IMR-90 (cell line): ENCODE measurements at regions not wholly inside any gene's neighbourhood (a gene's known extent, or its start where the extent isn't known, plus 50 kb on each side); places are given as distances from the start of the nearest gene placed in this dataset.

Experiments
- ATAC-seq: fragments of 200-7000 bp; cut with Tn5 transposase; 2 replicates; pipeline ENCODE4 v1.9.1; 2020; ENCODE audit warnings: low read depth, mild to moderate bottlenecking, moderate library complexity
- BruUV-seq: library from RNA; stranded (reverse); fragments of 400-500 nt; replicated peaks from 2 replicates; lab custom pipeline; 2021; lab: Mats Ljungman, UMichigan
- CTCF ChIA-PET: fragments of 300-600 bp; formaldehyde crosslinking; extraction: SDS; loops from one replicate; lab custom pipeline; 2021; ENCODE audit warnings: antibody characterized with exemption; lab: Yijun Ruan, JAX
- POLR2A ChIA-PET: fragments of 300-600 bp; sonication (Branson Sonifier 250); formaldehyde crosslinking; loops from one replicate; lab custom pipeline; 2022; ENCODE audit warnings: antibody characterized with exemption; ENCODE audit not compliant: unreplicated experiment; lab: Charles Lee
- DNase-seq: peaks from one replicate; pipeline ENCODE4 v3.0.0; 2013
- H2AFZ ChIP-seq: replicated peaks from 2 replicates; pipeline ENCODE3; 2013; ENCODE audit warnings: low read length, mild to moderate bottlenecking; ENCODE audit not compliant: poor library complexity
- H2AK5ac ChIP-seq: 2 replicates; pipeline ENCODE4 v1.6.1; 2013; ENCODE audit warnings: low read depth, low read length, inconsistent platforms
- H2AK9ac ChIP-seq: replicated peaks from 2 replicates; pipeline ENCODE3; 2013; ENCODE audit warnings: mild to moderate bottlenecking, low read depth, low read length, moderate library complexity; ENCODE audit not compliant: poor library complexity
- H2BK120ac ChIP-seq: 2 replicates; pipeline ENCODE4 v1.6.1; 2013; ENCODE audit warnings: low read depth, low read length, inconsistent platforms
- H2BK15ac ChIP-seq: 3 replicates; pipeline ENCODE4 v1.6.1; 2013; ENCODE audit warnings: low read depth, low read length, inconsistent platforms
- H2BK20ac ChIP-seq: 2 replicates; pipeline ENCODE4 v1.6.1; 2013; ENCODE audit warnings: low read depth, mild to moderate bottlenecking, inconsistent platforms, low read length, moderate library complexity
- H2BK5ac ChIP-seq: 2 replicates; pipeline ENCODE4 v1.6.1; 2013; ENCODE audit warnings: mild to moderate bottlenecking, low read depth, low read length, inconsistent platforms; ENCODE audit not compliant: poor library complexity, severe bottlenecking
- H3K14ac ChIP-seq: replicated peaks from 2 replicates; pipeline ENCODE4 v1.6.1; 2013; ENCODE audit warnings: low read depth, low read length, inconsistent platforms
- H3K18ac ChIP-seq: 2 replicates; pipeline ENCODE4 v1.6.1; 2013; ENCODE audit warnings: low read depth, low read length, control low read depth
- H3K23ac ChIP-seq: 2 replicates; pipeline ENCODE4 v1.6.1; 2013; ENCODE audit warnings: low read depth, low read length, inconsistent platforms
- H3K27ac ChIP-seq: 2 replicates; pipeline ENCODE4 v1.5.1; 2013; ENCODE audit warnings: mild to moderate bottlenecking, control low read depth, low read length; ENCODE audit not compliant: insufficient read depth
- H3K27me3 ChIP-seq: 2 replicates; pipeline ENCODE4 v1.6.1; 2013; ENCODE audit warnings: low read length; ENCODE audit not compliant: control insufficient read depth, insufficient read depth
- H3K36me3 ChIP-seq: 2 replicates; pipeline ENCODE4 v1.6.1; 2013; ENCODE audit warnings: low read length, mixed read lengths; ENCODE audit not compliant: control insufficient read depth, insufficient read depth
- H3K4ac ChIP-seq: 2 replicates; pipeline ENCODE4 v1.6.1; 2013; ENCODE audit warnings: low read depth, low read length, inconsistent platforms
- H3K4me1 ChIP-seq: 2 replicates; pipeline ENCODE4 v1.6.1; 2013; ENCODE audit warnings: low read length, mixed read lengths; ENCODE audit not compliant: control insufficient read depth, insufficient read depth
- H3K4me2 ChIP-seq: 2 replicates; pipeline ENCODE4 v1.6.1; 2013; ENCODE audit warnings: low read depth, mild to moderate bottlenecking, control low read depth, low read length, moderate library complexity
- H3K4me3 ChIP-seq: 2 replicates; pipeline ENCODE4 v1.5.1; 2013; ENCODE audit warnings: low read depth, mild to moderate bottlenecking, control low read depth, low read length, moderate library complexity; ENCODE audit not compliant: insufficient read depth
- H3K56ac ChIP-seq: 2 replicates; pipeline ENCODE4 v1.6.1; 2013; ENCODE audit warnings: low read length, inconsistent platforms; ENCODE audit not compliant: insufficient read depth; ENCODE audit errors: extremely low read depth
- H3K79me1 ChIP-seq, 2 experiments: 2 replicates each; pipeline ENCODE4 v1.6.1; 2013; ENCODE audit warnings: low read length in 2 of 2, inconsistent platforms in 1 of 2, low read depth in 1 of 2
- H3K9ac ChIP-seq: 2 replicates; pipeline ENCODE4 v1.6.1; 2013; ENCODE audit warnings: low read depth, low read length, control low read depth
- H3K9me1 ChIP-seq: 2 replicates; pipeline ENCODE4 v1.6.1; 2013; ENCODE audit warnings: low read length, inconsistent platforms; ENCODE audit not compliant: insufficient read depth
- H3K9me3 ChIP-seq: 2 replicates; pipeline ENCODE4 v1.6.1; 2013; ENCODE audit warnings: low read length; ENCODE audit not compliant: control insufficient read depth, insufficient read depth
- H4K20me1 ChIP-seq: 2 replicates; pipeline ENCODE4 v1.6.1; 2013; ENCODE audit warnings: low read length, inconsistent platforms; ENCODE audit not compliant: insufficient read depth
- H4K5ac ChIP-seq: 2 replicates; pipeline ENCODE4 v1.6.1; 2013; ENCODE audit warnings: mild to moderate bottlenecking, low read depth, low read length, control low read depth
- H4K8ac ChIP-seq, 2 experiments: 2 replicates each; pipeline ENCODE4 v1.6.1; 2013; ENCODE audit warnings: low read depth in 2 of 2, low read length in 2 of 2, control low read depth in 1 of 2, inconsistent platforms in 1 of 2
- H4K91ac ChIP-seq: 2 replicates; pipeline ENCODE4 v1.6.1; 2013; ENCODE audit warnings: low read depth, low read length, inconsistent platforms; ENCODE audit not compliant: insufficient read depth
- CEBPB ChIP-seq: IDR thresholded peaks from 2 replicates; pipeline ENCODE4 v1.6.1; 2012; ENCODE audit warnings: low read depth, low read length, improper control_type of control experiment
- CHD1 ChIP-seq: IDR thresholded peaks from 2 replicates; pipeline ENCODE4 v1.6.1; 2012; ENCODE audit warnings: low read depth, low read length, improper control_type of control experiment
- CTCF ChIP-seq: conservative IDR thresholded peaks from 2 replicates; pipeline ENCODE4 v1.5.1; 2012; ENCODE audit warnings: mild to moderate bottlenecking, low read depth, low read length, improper control_type of control experiment
- ELK1 ChIP-seq: fragments of 150-350 bp; IDR thresholded peaks from 2 replicates; pipeline ENCODE4 v1.6.1; 2016; ENCODE audit warnings: low read depth, mild to moderate bottlenecking, low read length, moderate library complexity, borderline replicate concordance
- FOS ChIP-seq: fragments of 150-350 bp; IDR thresholded peaks from 2 replicates; pipeline ENCODE4 v1.6.1; 2016; ENCODE audit warnings: low read depth, low read length
- MAFK ChIP-seq: IDR thresholded peaks from 2 replicates; pipeline ENCODE4 v1.6.1; 2012; ENCODE audit warnings: low read depth, low read length, improper control_type of control experiment
- MAZ ChIP-seq: IDR thresholded peaks from 2 replicates; pipeline ENCODE4 v1.6.1; 2012; ENCODE audit warnings: low read depth, mild to moderate bottlenecking, low read length, improper control_type of control experiment, moderate library complexity, borderline replicate concordance
- MXI1 ChIP-seq: IDR thresholded peaks from 2 replicates; pipeline ENCODE4 v1.6.1; 2012; ENCODE audit warnings: low read depth, mild to moderate bottlenecking, low read length, moderate library complexity, borderline replicate concordance
- NFE2L2 ChIP-seq: fragments of 150-350 bp; IDR thresholded peaks from 2 replicates; pipeline ENCODE4 v1.6.1; 2016; ENCODE audit warnings: low read depth, mild to moderate bottlenecking, low read length
- POLR2A ChIP-seq: IDR thresholded peaks from 2 replicates; pipeline ENCODE4 v1.6.1; 2012; ENCODE audit warnings: mild to moderate bottlenecking, low read depth, low read length
- RAD21 ChIP-seq: IDR thresholded peaks from 2 replicates; pipeline ENCODE4 v1.6.1; 2012; ENCODE audit warnings: low read length, improper control_type of control experiment
- RCOR1 ChIP-seq: IDR thresholded peaks from 2 replicates; pipeline ENCODE4 v1.6.1; 2012; ENCODE audit warnings: mild to moderate bottlenecking, low read length, improper control_type of control experiment; ENCODE audit not compliant: insufficient replicate concordance
- RFX5 ChIP-seq: IDR thresholded peaks from 2 replicates; pipeline ENCODE4 v1.8.0; 2012; ENCODE audit warnings: low read depth, mild to moderate bottlenecking, low read length, moderate library complexity
- SMC3 ChIP-seq: fragments of 150-350 bp; IDR thresholded peaks from 2 replicates; pipeline ENCODE4 v1.6.1; 2016; ENCODE audit warnings: low read depth, mild to moderate bottlenecking, antibody characterized with exemption, low read length, moderate library complexity
- USF2 ChIP-seq: fragments of 150-350 bp; IDR thresholded peaks from 2 replicates; pipeline ENCODE4 v1.6.1; 2017; ENCODE audit warnings: mild to moderate bottlenecking, antibody characterized with exemption, low read length, low read depth
- WGBS, 2 experiments: methylation state at CpG; one replicate each; pipeline versions ENCODE4 v1.1.5 to v1.1.7; 2013; ENCODE audit warnings: missing lambda C conversion rate in 2 of 2; ENCODE audit not compliant: insufficient read length in 1 of 2; ENCODE audit errors: extremely low coverage in 2 of 2; 5-methylcytosine and 5-hydroxymethylcytosine counted together
- dilution Hi-C: fragments of 300-500 bp; cut with HindIII; formaldehyde crosslinking; loops from one replicate; pipeline ENCODE4 v1.14.3; 2018; ENCODE audit warnings: low sequenced_read_pairs; ENCODE audit not compliant: unreplicated experiment
- in situ Hi-C: fragments of 300-500 bp; cut with MboI; formaldehyde crosslinking; loops from 3 replicates; pipeline ENCODE4 v1.14.3; 2019; ENCODE audit warnings: low sequenced_read_pairs, inconsistent platforms, mixed read lengths
- intact Hi-C: fragments of 100-400 bp; cut with micrococcal nuclease; formaldehyde crosslinking; loops from 2 replicates; pipeline ENCODE4 v1.10.0; 2022

- DNase-seq (no peak), ATAC-seq (no peak)
- Histone ChIP-seq H4K8ac (no peak overlapping the region), H2BK120ac (no peak overlapping the region), H3K14ac (no peak overlapping the region), H3K23ac (no peak overlapping the region), H3K56ac (no peak overlapping the region), H2AK9ac (no peak overlapping the region), H3K36me3 (no peaks in the 10 kb centered on the region), H3K4me2 (no peak overlapping the region), H2AK5ac (no peak overlapping the region), H2BK5ac (no peak overlapping the region), H3K9me3 (no peaks in the 10 kb centered on the region), H3K4me3 (no peak overlapping the region), H4K5ac (no peak overlapping the region), H4K91ac (no peak overlapping the region), H3K4me1 (peaks cover 5% of the 10 kb centered on the region; the same call in 1 of the 2 replicates), H3K79me1 (no peaks in the 10 kb centered on the region), H3K18ac (no peak overlapping the region), H3K9ac (no peak overlapping the region), H3K4ac (no peak overlapping the region; the same call in 1 of the 2 replicates), H2AFZ (no peak overlapping the region), H2BK20ac (no peak overlapping the region), H3K9me1 (no peaks in the 10 kb centered on the region; the same call in 1 of the 2 replicates), H4K20me1 (no peaks in the 10 kb centered on the region), H2BK15ac (no peak overlapping the region), H3K27me3 (peaks cover 2% of the 10 kb centered on the region), H3K27ac (no peak overlapping the region)
- intact Hi-C loops (no loop called here), in situ Hi-C loops (no loop called here), dilution Hi-C loops (no loop called here)
- BruUV-seq: no TSS peak
- TF ChIP-seq FOS (no peak), MAFK (no peak), CTCF (no peak), RCOR1 (no peak), MAZ (no peak), CEBPB (no peak), CHD1 (no peak), SMC3 (no peak), MXI1 (no peak), RAD21 (no peak), NFE2L2 (no peak), POLR2A (no peak), ELK1 (no peak), RFX5 (no peak), USF2 (no peak)
- CTCF ChIA-PET: interaction anchor here (1.0 kb wide), 1 partner anchor 10 kb away, joined by 3 read pairs; no protein-coding TSS in a partner anchor
- POLR2A ChIA-PET: no interaction called here
- whole genome bisulfite sequencing, 2 experiments: 100% methylated on average over 1 of the region's 3 CpGs; no CpG with 5 or more reads in 1 of the 2 experiments
Measured at GRCh38 chr1:222057162-222057561, 315.3 kb upstream of the DUSP10 start.
